GM12865 (cell line): ENCODE measurements at regions not wholly inside any gene's neighbourhood (a gene's known extent, or its start where the extent isn't known, plus 50 kb on each side); places are given as distances from the start of the nearest gene placed in this dataset.

Experiments used
- DNase-seq: peaks from one replicate; pipeline ENCODE4 v3.0.0; 2010; ENCODE audit warnings: low read depth
- H3K4me3 ChIP-seq: 2 replicates; pipeline ENCODE4 v1.5.1; 2011; ENCODE audit warnings: mild to moderate bottlenecking, low read depth, low read length, control low read depth
- CTCF ChIP-seq: IDR thresholded peaks from 2 replicates; pipeline ENCODE4 v1.5.1; 2011; ENCODE audit warnings: low read length, control low read depth, low read depth, inconsistent platforms; ENCODE audit not compliant: insufficient read depth; ENCODE audit errors: missing control alignments

GRCh38 chr6:167710363-167710920 lies 116.3 kb upstream of the AFDN start:
- no peak for TF ChIP-seq CTCF
- DNase-seq, result no peak
- no peak overlapping the region for H3K4me3 ChIP-seq

GRCh38 chr6:167711211-167711610 lies 115.5 kb upstream of the AFDN start:
- TF ChIP-seq CTCF, result no peak
- no peak overlapping the region for H3K4me3 ChIP-seq
- no peak for DNase-seq

GRCh38 chr6:167711768-167712730 lies 114.7 kb upstream of the AFDN start:
- H3K4me3 ChIP-seq, result no peak overlapping the region
- no peak for TF ChIP-seq CTCF
- DNase-seq, result no peak

- no peak overlapping the region for H3K4me3 ChIP-seq
- no peak for DNase-seq
- no peak for TF ChIP-seq CTCF
These were observed 113.8 kb upstream of the AFDN start for GRCh38 chr6:167712731-167713475.

GRCh38 chr6:167714152-167714551 lies 112.6 kb upstream of the AFDN start:
- no peak overlapping the region for H3K4me3 ChIP-seq
- DNase-seq, result no peak
- no peak for TF ChIP-seq CTCF

- H3K4me3 ChIP-seq, result no peak overlapping the region
- DNase-seq, result no peak
- TF ChIP-seq CTCF, result no peak
These were observed 109.3 kb upstream of the AFDN start for GRCh38 chr6:167717455-167717854.
